ENCODE measurements at regions not wholly inside any gene's neighbourhood (a gene's known extent, or its start where the extent isn't known, plus 50 kb on each side); places are given as distances from the start of the nearest gene placed in this dataset.
"Not testable (repeated sequence)": the region's sequence is repeated elsewhere in the genome, so short reads cannot be mapped to it uniquely, and the experiment has no call there.

- DNase-seq (ENCODE audit: low read depth): no peak
Measured at GRCh38 chr14:30159374-30159773, 231.7 kb upstream of the PRKD1 start.

GRCh38 chr14:30160608-30161007, 233.0 kb upstream of the PRKD1 start:
- no peak for DNase-seq (ENCODE audit: low read depth)

GRCh38 chr14:30162066-30162465, 234.4 kb upstream of the PRKD1 start:
- no peak for DNase-seq (ENCODE audit: low read depth)

- no peak for DNase-seq (ENCODE audit: low read depth)
Measured at GRCh38 chr14:30165255-30165654, 237.6 kb upstream of the PRKD1 start.

- DNase-seq (ENCODE audit: low read depth): peak; percentile 18
Measured at GRCh38 chr14:30177781-30178180, 250.1 kb upstream of the PRKD1 start.

- no peak for DNase-seq (ENCODE audit: low read depth)
Measured at GRCh38 chr14:30179381-30180130, 251.9 kb upstream of the PRKD1 start.

GRCh38 chr14:30180219-30180618, 252.6 kb upstream of the PRKD1 start:
- DNase-seq (ENCODE audit: low read depth): peak; percentile 7

GRCh38 chr14:30185832-30186231, 258.2 kb upstream of the PRKD1 start:
- DNase-seq (ENCODE audit: low read depth): no peak

GRCh38 chr14:30191639-30192279, 264.1 kb upstream of the PRKD1 start:
- no peak for DNase-seq (ENCODE audit: low read depth)

GRCh38 chr14:30193101-30193500, 265.5 kb upstream of the PRKD1 start:
- DNase-seq (ENCODE audit: low read depth): no peak

- no peak for DNase-seq (ENCODE audit: low read depth)
Measured at GRCh38 chr14:30193845-30194501, 266.3 kb upstream of the PRKD1 start.

GRCh38 chr14:30194741-30195148, 267.1 kb upstream of the PRKD1 start:
- peak; percentile 77 for DNase-seq (ENCODE audit: low read depth)

- DNase-seq (ENCODE audit: low read depth): peak; percentile 23
Measured at GRCh38 chr14:30195941-30196340, 268.3 kb upstream of the PRKD1 start.

- DNase-seq (ENCODE audit: low read depth): no peak
Measured at GRCh38 chr14:30196861-30197260, 269.2 kb upstream of the PRKD1 start.

- not testable (repeated sequence) for DNase-seq (ENCODE audit: low read depth)
Measured at GRCh38 chr14:30198720-30199119, 271.1 kb upstream of the PRKD1 start.

- DNase-seq (ENCODE audit: low read depth): no peak
Measured at GRCh38 chr14:30204431-30204980, 276.9 kb upstream of the PRKD1 start.

- DNase-seq (ENCODE audit: low read depth): no peak
Measured at GRCh38 chr14:30209136-30209535, 281.5 kb upstream of the PRKD1 start.

- DNase-seq (ENCODE audit: low read depth): peak; percentile 45
Measured at GRCh38 chr14:30210630-30211029, 283.0 kb upstream of the PRKD1 start.

GRCh38 chr14:30211326-30211725, 283.7 kb upstream of the PRKD1 start:
- DNase-seq (ENCODE audit: low read depth): peak; percentile 52

GRCh38 chr14:30214014-30214413, 286.4 kb upstream of the PRKD1 start:
- peak; percentile 51 for DNase-seq (ENCODE audit: low read depth)

GRCh38 chr14:30214461-30215090, 286.9 kb upstream of the PRKD1 start:
- DNase-seq (ENCODE audit: low read depth): peak; percentile 81

GRCh38 chr14:30218907-30219306, 291.3 kb upstream of the PRKD1 start:
- DNase-seq (ENCODE audit: low read depth): no peak
